ENCODE measurements at regions not wholly inside any gene's neighbourhood (a gene's known extent, or its start where the extent isn't known, plus 50 kb on each side); places are given as distances from the start of the nearest gene placed in this dataset.

DNA sequence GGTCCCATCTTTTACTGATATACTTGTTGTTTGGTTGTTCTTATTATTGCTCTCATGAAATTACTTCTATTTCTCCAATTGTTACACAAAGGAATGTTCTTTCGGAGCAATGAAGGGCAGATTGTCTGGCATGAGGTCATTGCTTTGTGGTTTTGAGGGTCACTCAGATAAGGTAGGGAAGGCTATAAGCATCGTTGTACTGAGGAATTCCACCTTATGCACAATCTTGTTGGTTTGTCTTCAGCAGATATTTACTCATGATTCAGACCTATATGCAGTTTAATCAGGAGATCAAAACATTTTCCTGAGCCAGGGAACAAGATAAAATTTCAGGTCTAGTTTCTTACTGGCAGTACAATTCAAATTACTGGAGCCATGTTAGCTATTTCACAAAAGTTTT is 163.0 kb upstream of the SPHKAP start:
- TF ChIP-seq, protein P1, sequence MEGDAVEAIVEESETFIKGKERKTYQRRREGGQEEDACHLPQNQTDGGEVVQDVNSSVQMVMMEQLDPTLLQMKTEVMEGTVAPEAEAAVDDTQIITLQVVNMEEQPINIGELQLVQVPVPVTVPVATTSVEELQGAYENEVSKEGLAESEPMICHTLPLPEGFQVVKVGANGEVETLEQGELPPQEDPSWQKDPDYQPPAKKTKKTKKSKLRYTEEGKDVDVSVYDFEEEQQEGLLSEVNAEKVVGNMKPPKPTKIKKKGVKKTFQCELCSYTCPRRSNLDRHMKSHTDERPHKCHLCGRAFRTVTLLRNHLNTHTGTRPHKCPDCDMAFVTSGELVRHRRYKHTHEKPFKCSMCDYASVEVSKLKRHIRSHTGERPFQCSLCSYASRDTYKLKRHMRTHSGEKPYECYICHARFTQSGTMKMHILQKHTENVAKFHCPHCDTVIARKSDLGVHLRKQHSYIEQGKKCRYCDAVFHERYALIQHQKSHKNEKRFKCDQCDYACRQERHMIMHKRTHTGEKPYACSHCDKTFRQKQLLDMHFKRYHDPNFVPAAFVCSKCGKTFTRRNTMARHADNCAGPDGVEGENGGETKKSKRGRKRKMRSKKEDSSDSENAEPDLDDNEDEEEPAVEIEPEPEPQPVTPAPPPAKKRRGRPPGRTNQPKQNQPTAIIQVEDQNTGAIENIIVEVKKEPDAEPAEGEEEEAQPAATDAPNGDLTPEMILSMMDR (IDR thresholded peaks at IDR 0.05) = no peak
- TF ChIP-seq POLR2A (IDR thresholded peaks at IDR 0.05) = no peak
